Heart right ventricle (tissue), 16 donors: ENCODE measurements at regions not wholly inside any gene's neighbourhood (a gene's known extent, or its start where the extent isn't known, plus 50 kb on each side); places are given as distances from the start of the nearest gene placed in this dataset.

Experiments
- ATAC-seq, 8 donors: fragments of 200-7000 bp; cut with Tn5 transposase; one replicate each; pipeline ENCODE4 v1.9.1; 2020; ENCODE audit warnings: mild to moderate bottlenecking in 8 of 8, moderate library complexity in 8 of 8, moderate number of reproducible peaks in 1 of 8
- DNase-seq, 2 donors: peaks; one replicate each; pipeline ENCODE4 v3.0.0-alpha.2; 2020
- H3K27ac ChIP-seq, 10 donors: fragments of 200-600 bp; sonication (generic) in 2 of 10; one replicate each; pipeline versions ENCODE4 v1.5.0 to v1.8.0; 2020 to 2022; ENCODE audit warnings: mild to moderate bottlenecking in 3 of 10
- H3K27me3 ChIP-seq, 7 donors: fragments of 200-600 bp; one replicate each; pipeline ENCODE4 v1.8.0; 2021 to 2022; ENCODE audit warnings: mild to moderate bottlenecking in 2 of 7
- H3K36me3 ChIP-seq, 9 donors: fragments of 200-600 bp; sonication (generic) in 1 of 9; one replicate each; pipeline versions ENCODE4 v1.5.0 to v1.8.0; 2020 to 2022; ENCODE audit warnings: mild to moderate bottlenecking in 2 of 9
- H3K4me1 ChIP-seq, 9 donors: fragments of 200-600 bp; sonication (generic) in 1 of 9; one replicate each; pipeline versions ENCODE4 v1.5.0 to v1.8.0; 2020 to 2022; ENCODE audit warnings: mild to moderate bottlenecking in 4 of 9
- H3K4me3 ChIP-seq, 10 donors: fragments of 200-600 bp; sonication (generic) in 2 of 10; one replicate each; pipeline versions ENCODE4 v1.5.0 to v1.8.0; 2020 to 2022; ENCODE audit warnings: mild to moderate bottlenecking in 7 of 10, moderate library complexity in 2 of 10
- H3K9me3 ChIP-seq, 11 donors: fragments of 200-600 bp in 10 of 11; sonication (generic) in 2 of 11; one replicate each; pipeline versions ENCODE4 v1.5.0 to v1.8.0; 2013 to 2022; ENCODE audit warnings: mild to moderate bottlenecking in 2 of 11, control low read depth in 1 of 11, moderate library complexity in 1 of 11
- CTCF ChIP-seq, 9 donors: fragments of 200-600 bp; sonication (generic) in 2 of 9; IDR thresholded peaks; one replicate each; pipeline versions ENCODE4 v1.5.0 to v1.8.0; 2021 to 2022; ENCODE audit warnings: antibody characterized with exemption in 9 of 9, mild to moderate bottlenecking in 5 of 9, moderate library complexity in 1 of 9
- WGBS, 2 donors: extraction: QIAGEN DNeasy Blood & Tissue Kit; methylation state at CpG; one replicate each; pipeline ENCODE4 v1.1.7; 2013; ENCODE audit warnings: inconsistent platforms in 1 of 2; 5-methylcytosine and 5-hydroxymethylcytosine counted together
- intact Hi-C, 10 donors: fragments of 100-400 bp; cut with DNase I; formaldehyde crosslinking; loops; one replicate each; pipeline versions ENCODE4 v1.11.1 to v1.14.2; 2022
- donor health status: Arrhythmogenic right ventricular cardiomyopathy.
- donor health status: ischemic (EF 13 %, LVEDD 7.1; RV severe dilation, severe dysfunction).
- donor health status: healthy with polysubstance abuse.
- donor health status: DM: no; HTN: yes; CAD: no.
- donor health status: DM: no; HTN: no; CAD: no.
- donor health status: ischemic (EF 25% LVEDD 6.9; RV normal size, moderate dysfunction).
- donor health status: ischemic (EF 25% LVEDD 5.7; RV mildly dilated, moderate dysfunction).
- donor health status: healthy.
- donor health status: DM: yes; HTN: yes; CAD: no.
- donor health status: Ischemic cardiomyopathy.
- donor health status: ischemic (EF 35%, LVEDD 5.7; RV mildly dilated, moderate dysfunction).
- donor health status: nonischemic (EF 11% LVEDD 7.7; RV severe dilation, severe dysfunction).
- donor health status: DM: yes; HTN: yes; CAD: no.
- donor health status: PGD.
- donor health status: ischemic (EF 29% LVEDD 5.4; RV normal size, mild dysfunction).
- donor health status: nonischemic (EF 23%, LVEDD 6.1; RV moderate dilation, normal function).

- TF ChIP-seq CTCF (IDR thresholded peaks at IDR 0.05): no peak
- Histone ChIP-seq H3K27me3 (no peaks in the 10 kb centered on the region), H3K36me3 (no peaks in the 10 kb centered on the region), H3K27ac (no peak overlapping the region), H3K9me3 (peaks cover 0 to 28% (median 9%) of the 10 kb centered on the region in 11 donors), H3K4me1 (no peaks in the 10 kb centered on the region), H3K4me3 (no peak overlapping the region)
- WGBS, 2 donors: 10 to 16% methylated on average over 4 of the region's 4 CpGs
- DNase-seq (no peak), ATAC-seq (no peak)
- intact Hi-C loops: loop anchor here in 1 of 10 donors (10.0 kb wide), 1 partner anchor 1537 kb away; no protein-coding TSS in a partner anchor
Observed at GRCh38 chr6:120671519-120671918, 662.8 kb downstream of the TBC1D32 start.

- intact Hi-C loops: no loop called here
- no peak for DNase-seq
- no peak for ATAC-seq
- Histone ChIP-seq H3K27me3 (no peaks in the 10 kb centered on the region), H3K27ac (no peak overlapping the region), H3K36me3 (no peaks in the 10 kb centered on the region), H3K4me1 (no peaks in the 10 kb centered on the region), H3K4me3 (no peak overlapping the region), H3K9me3 (peaks cover 0 to 9% (median 0%) of the 10 kb centered on the region in 11 donors)
- no peak for TF ChIP-seq CTCF (IDR thresholded peaks at IDR 0.05)
- 79 to 85% methylated on average over 2 of the region's 2 CpGs for WGBS, 2 donors
Observed at GRCh38 chr6:120652506-120652905, 681.8 kb downstream of the TBC1D32 start.

GRCh38 chr6:120648713-120649112 lies 685.6 kb downstream of the TBC1D32 start:
- Histone ChIP-seq H3K9me3 (peaks cover 0 to 10% (median 0%) of the 10 kb centered on the region in 11 donors), H3K27ac (no peak overlapping the region), H3K4me3 (no peak overlapping the region), H3K27me3 (no peaks in the 10 kb centered on the region), H3K4me1 (no peaks in the 10 kb centered on the region), H3K36me3 (no peaks in the 10 kb centered on the region)
- no peak for TF ChIP-seq CTCF (IDR thresholded peaks at IDR 0.05)
- ATAC-seq (no peak), DNase-seq (no peak)
- intact Hi-C loops: no loop called here
- 22 to 28% methylated on average over 2 of the region's 2 CpGs for WGBS, 2 donors

- Histone ChIP-seq H3K27me3 (no peaks in the 10 kb centered on the region), H3K4me1 (no peaks in the 10 kb centered on the region), H3K4me3 (no peak overlapping the region), H3K27ac (no peak overlapping the region), H3K9me3 (peaks cover 0 to 10% (median 0%) of the 10 kb centered on the region in 11 donors), H3K36me3 (no peaks in the 10 kb centered on the region)
- no peak for TF ChIP-seq CTCF (IDR thresholded peaks at IDR 0.05)
- DNase-seq (no peak), ATAC-seq (no peak)
- intact Hi-C loops: no loop called here
- WGBS, 2 donors: 12 to 20% methylated on average over 2 of the region's 2 CpGs
Observed at GRCh38 chr6:120646101-120646500, 688.2 kb downstream of the TBC1D32 start.
